ENCODE measurements at regions not wholly inside any gene's neighbourhood (a gene's known extent, or its start where the extent isn't known, plus 50 kb on each side); places are given as distances from the start of the nearest gene placed in this dataset.

GRCh38 chr4:180261346-180261745, 1981.9 kb upstream of the TENM3 start:
- TF ChIP-seq YY1 (IDR thresholded peaks at IDR 0.05; ENCODE audit: insufficient read depth, insufficient read length) (no peak), ZNF274 (IDR thresholded peaks at IDR 0.05; ENCODE audit: low read depth, low read length) (no peak), SUZ12 (IDR thresholded peaks at IDR 0.05; ENCODE audit: extremely low read depth, insufficient read depth, insufficient read length) (no peak)

Data from NT2/D1 (cell line).